Erythroblast (primary cell): ENCODE measurements at regions not wholly inside any gene's neighbourhood (a gene's known extent, or its start where the extent isn't known, plus 50 kb on each side); places are given as distances from the start of the nearest gene placed in this dataset.

Experiments used
- GATA1 ChIP-seq: IDR thresholded peaks from 2 replicates; pipeline ENCODE4 v1.6.1; 2011; ENCODE audit warnings: low read depth, mild to moderate bottlenecking, control low read depth, low read length, moderate library complexity
- POLR2A ChIP-seq: IDR thresholded peaks from 2 replicates; pipeline ENCODE4 v1.6.1; 2011; ENCODE audit warnings: mild to moderate bottlenecking, low read length

- TF ChIP-seq POLR2A (no peak), GATA1 (no peak)
Measured at GRCh38 chr9:89550346-89550927, 52.5 kb upstream of the SEMA4D start.
